GM23338 (cell line): ENCODE measurements at regions not wholly inside any gene's neighbourhood (a gene's known extent, or its start where the extent isn't known, plus 50 kb on each side); places are given as distances from the start of the nearest gene placed in this dataset.
A peak's percentile ranks its signal among the peaks of the same experiment; 100 is the strongest.

ENCODE experiments used
- ATAC-seq: fragments of 200-7000 bp; cut with Tn5 transposase; 3 replicates; pipeline ENCODE4 v1.9.1; 2020
- DNase-seq: peaks from one replicate; pipeline ENCODE4 v3.0.0-alpha.2; 2015; ENCODE audit warnings: low spot score
- H2AFZ ChIP-seq: fragments of 200-600 bp; sonication (generic); 2 replicates; pipeline ENCODE4 v1.8.0; 2016; ENCODE audit warnings: antibody characterized with exemption, mild to moderate bottlenecking, moderate library complexity
- H3F3A ChIP-seq: fragments of 200-600 bp; sonication (generic); replicated peaks from 2 replicates; pipeline ENCODE4 v1.8.0; 2017; ENCODE audit warnings: antibody characterized with exemption, mixed run types, low read depth
- H3K27ac ChIP-seq: fragments of 200-600 bp; sonication (generic); 2 replicates; pipeline ENCODE4 v1.6.1; 2016; ENCODE audit warnings: low read depth
- H3K27me3 ChIP-seq: fragments of 200-600 bp; sonication (generic); 2 replicates; pipeline ENCODE4 v1.8.0; 2016; ENCODE audit warnings: mild to moderate bottlenecking, mixed run types, moderate library complexity; ENCODE audit not compliant: insufficient read depth
- H3K36me3 ChIP-seq: fragments of 200-600 bp; sonication (generic); 2 replicates; pipeline ENCODE4 v1.8.0; 2016; ENCODE audit warnings: mild to moderate bottlenecking; ENCODE audit not compliant: insufficient read depth
- H3K4me1 ChIP-seq: fragments of 200-600 bp; sonication (generic); 2 replicates; pipeline ENCODE4 v1.8.0; 2016; ENCODE audit warnings: mild to moderate bottlenecking, moderate library complexity; ENCODE audit not compliant: insufficient read depth
- H3K4me2 ChIP-seq: fragments of 200-600 bp; sonication (generic); 2 replicates; pipeline ENCODE4 v1.7.1; 2017; ENCODE audit warnings: mixed run types
- H3K4me3 ChIP-seq: fragments of 200-600 bp; sonication (generic); 2 replicates; pipeline ENCODE4 v1.6.1; 2016; ENCODE audit warnings: mixed run types
- H3K79me2 ChIP-seq: fragments of 200-600 bp; sonication (generic); replicated peaks from 2 replicates; pipeline ENCODE4 v1.8.0; 2017; ENCODE audit warnings: mild to moderate bottlenecking; ENCODE audit not compliant: insufficient read depth
- H3K9me2 ChIP-seq: fragments of 200-600 bp; sonication (generic); 2 replicates; pipeline ENCODE4 v1.8.0; 2017; ENCODE audit not compliant: insufficient read depth
- H4K20me1 ChIP-seq: fragments of 200-600 bp; sonication (generic); replicated peaks from 2 replicates; pipeline ENCODE4 v1.8.0; 2017; ENCODE audit warnings: mild to moderate bottlenecking; ENCODE audit not compliant: insufficient read depth
- H3K27ac Mint-ChIP-seq: 2 replicates; pipeline ENCODE4 v1.8.0; 2020; ENCODE audit warnings: inconsistent platforms, mild to moderate bottlenecking, moderate library complexity, mixed read lengths
- H3K27me3 Mint-ChIP-seq: 3 replicates; pipeline ENCODE4 v1.8.0; 2022; ENCODE audit warnings: low read depth, mild to moderate bottlenecking, moderate library complexity, mixed read lengths, inconsistent platforms; ENCODE audit not compliant: insufficient read depth, poor library complexity
- H3K36me3 Mint-ChIP-seq: 3 replicates; pipeline ENCODE4 v1.8.0; 2021; ENCODE audit warnings: low read depth, mild to moderate bottlenecking, inconsistent platforms, moderate library complexity, mixed read lengths
- H3K4me1 Mint-ChIP-seq: 3 replicates; pipeline ENCODE4 v1.8.0; 2020; ENCODE audit warnings: mild to moderate bottlenecking, inconsistent platforms, mixed read lengths
- H3K4me3 Mint-ChIP-seq: 3 replicates; pipeline ENCODE4 v1.8.0; 2021; ENCODE audit warnings: moderate library complexity, mild to moderate bottlenecking, inconsistent platforms, mixed read lengths
- H3K9me3 Mint-ChIP-seq: 3 replicates; pipeline ENCODE4 v1.8.0; 2020; ENCODE audit warnings: moderate library complexity, mild to moderate bottlenecking, inconsistent platforms, mixed read lengths
- CREB1 ChIP-seq: fragments of 250-450 bp; sonication (Bioruptor Pico); IDR thresholded peaks from 2 replicates; pipeline ENCODE4 v1.5.0; 2020; ENCODE audit warnings: low read depth, mild to moderate bottlenecking, moderate library complexity
- EZH2 ChIP-seq: fragments of 200-600 bp; sonication (generic); IDR thresholded peaks from one replicate; pipeline ENCODE4 v1.8.0; 2017; ENCODE audit warnings: antibody characterized with exemption, mild to moderate bottlenecking, low read depth; ENCODE audit not compliant: unreplicated experiment
- EZH2phosphoT487 ChIP-seq: fragments of 200-600 bp; sonication (generic); IDR thresholded peaks from one replicate; pipeline ENCODE4 v1.8.1; 2018; ENCODE audit warnings: antibody characterized with exemption; ENCODE audit not compliant: unreplicated experiment
- NANOG ChIP-seq: IDR thresholded peaks from 2 replicates; pipeline ENCODE4 v1.6.1; 2016; ENCODE audit warnings: antibody characterized with exemption, borderline replicate concordance
- REST ChIP-seq: IDR thresholded peaks from one replicate; pipeline ENCODE4 v1.6.1; 2018; ENCODE audit warnings: antibody characterized with exemption; ENCODE audit not compliant: unreplicated experiment
- ZNF114 ChIP-seq: fragments of 250-450 bp; sonication (Bioruptor Pico); IDR thresholded peaks from 2 replicates; pipeline ENCODE4 v1.5.0; 2020; ENCODE audit warnings: mild to moderate bottlenecking, moderate library complexity
- ZNF462 ChIP-seq: fragments of 250-450 bp; sonication (Bioruptor Pico); IDR thresholded peaks from 2 replicates; pipeline ENCODE4 v1.5.0; 2020; ENCODE audit warnings: mild to moderate bottlenecking, moderate library complexity

- ATAC-seq (no peak), DNase-seq (no peak)
- Histone ChIP-seq H3K9me2 (0 out of 2 replicates have a peak, but pooled peaks cover 5% of the 10 kb centered on the region), H3K27me3 (no peaks in the 10 kb centered on the region), H3K36me3 (no peaks in the 10 kb centered on the region), H3K27ac (no peak overlapping the region), H4K20me1 (no peaks in the 10 kb centered on the region), H3F3A (no peaks in the 10 kb centered on the region), H3K4me3 (no peak overlapping the region), H3K79me2 (no peaks in the 10 kb centered on the region), H2AFZ (peak overlapping the region; percentile 35; the same call in 1 of the 2 replicates), H3K4me1 (peaks cover 12% of the 10 kb centered on the region), H3K4me2 (no peak overlapping the region)
- H3K9me3 Mint-ChIP-seq: no peaks in the 10 kb centered on the region; the same call in 2 of the 3 replicates
- TF ChIP-seq EZH2phosphoT487: no peak
- no peak for TF ChIP-seq CREB1 (CRISPR knock-in tag)
- H3K36me3 Mint-ChIP-seq: no peaks in the 10 kb centered on the region; the same call in 2 of the 3 replicates
- H3K27ac Mint-ChIP-seq: no peak overlapping the region
- peaks cover 2% of the 10 kb centered on the region for H3K27me3 Mint-ChIP-seq
- H3K4me3 Mint-ChIP-seq: no peak overlapping the region
- H3K4me1 Mint-ChIP-seq: peaks cover 15% of the 10 kb centered on the region
Measured at GRCh38 chr10:61588770-61589211, 73.9 kb upstream of the CABCOCO1 start.

GRCh38 chr10:61586829-61587228 is 75.9 kb upstream of the CABCOCO1 start:
- no peak overlapping the region for H3K4me3 Mint-ChIP-seq
- Histone ChIP-seq H3F3A (no peaks in the 10 kb centered on the region), H3K4me2 (no peak overlapping the region), H3K27me3 (no peaks in the 10 kb centered on the region), H4K20me1 (no peaks in the 10 kb centered on the region), H3K4me3 (no peak overlapping the region), H3K27ac (no peak overlapping the region), H3K4me1 (no peaks in the 10 kb centered on the region), H3K79me2 (no peaks in the 10 kb centered on the region), H2AFZ (peak overlapping the region; percentile 56), H3K36me3 (no peaks in the 10 kb centered on the region), H3K9me2 (no peaks in the 10 kb centered on the region)
- DNase-seq (no peak), ATAC-seq (no peak)
- H3K4me1 Mint-ChIP-seq: no peaks in the 10 kb centered on the region
- no peaks in the 10 kb centered on the region for H3K36me3 Mint-ChIP-seq
- TF ChIP-seq EZH2phosphoT487 (no peak), EZH2 (no peak), NANOG (no peak), REST (no peak), ZNF114 (CRISPR knock-in tag) (no peak), ZNF462 (CRISPR knock-in tag) (no peak)
- H3K27ac Mint-ChIP-seq: no peak overlapping the region
- H3K9me3 Mint-ChIP-seq: no peaks in the 10 kb centered on the region; the same call in 2 of the 3 replicates
- no peaks in the 10 kb centered on the region for H3K27me3 Mint-ChIP-seq
